ENCODE measurements at regions not wholly inside any gene's neighbourhood (a gene's known extent, or its start where the extent isn't known, plus 50 kb on each side); places are given as distances from the start of the nearest gene placed in this dataset.

- Histone ChIP-seq H3K36me3 (no peaks in the 10 kb centered on the region), H3K27me3 (no peaks in the 10 kb centered on the region), H3K9me3 (no peaks in the 10 kb centered on the region), H3K4me3 (no peak overlapping the region), H3K27ac (no peak overlapping the region), H3K4me1 (peaks cover 0 to 4% (median 0%) of the 10 kb centered on the region in 4 donors)
- 63% methylated on average over 6 of the region's 6 CpGs; no CpG with 5 or more reads in 1 of the 2 donors for WGBS, 2 donors (ENCODE audit: low coverage in 1 of 2)
- no peak for DNase-seq
- in situ Hi-C loops (cut with MboI; ENCODE audit: low pct_ligation_motif_present in 1 of 4, low pct_unique_long_range_greater_than_20kb in 1 of 4, low sequenced_read_pairs in 3 of 4) (no loop called here), intact Hi-C loops (cut with DNase I; ENCODE audit: low total_unique reads) (no loop called here)
- TF ChIP-seq POLR2A (IDR thresholded peaks at IDR 0.05), result no peak
- TF ChIP-seq EP300 (IDR thresholded peaks at IDR 0.05; ENCODE audit: low read depth), result no peak
- TF ChIP-seq POLR2AphosphoS5 (IDR thresholded peaks at IDR 0.05), result no peak
- TF ChIP-seq CTCF (IDR thresholded peaks at IDR 0.05), result peak in 1 of 5 experiments; percentile 13
Measured at GRCh38 chr9:81465468-81466011, 223.8 kb downstream of the TLE1 start.

- in situ Hi-C loops (cut with MboI; ENCODE audit: low pct_ligation_motif_present in 1 of 4, low pct_unique_long_range_greater_than_20kb in 1 of 4, low sequenced_read_pairs in 3 of 4) (no loop called here), intact Hi-C loops (cut with DNase I; ENCODE audit: low total_unique reads) (no loop called here)
- DNase-seq, result no peak
- no peaks in the 10 kb centered on the region for H3K36me3 ChIP-seq
- peaks cover 0 to 4% (median 0%) of the 10 kb centered on the region in 4 donors for H3K4me1 ChIP-seq
- TF ChIP-seq EP300 (IDR thresholded peaks at IDR 0.05; ENCODE audit: low read depth) (no peak), CTCF (IDR thresholded peaks at IDR 0.05) (no peak), POLR2AphosphoS5 (IDR thresholded peaks at IDR 0.05) (no peak), POLR2A (IDR thresholded peaks at IDR 0.05) (no peak)
- H3K9me3 ChIP-seq, result no peaks in the 10 kb centered on the region
- H3K27me3 ChIP-seq, result no peaks in the 10 kb centered on the region
- no peak overlapping the region for H3K27ac ChIP-seq
- no peak overlapping the region for H3K4me3 ChIP-seq
Measured at GRCh38 chr9:81462801-81463200, 226.5 kb downstream of the TLE1 start.

- no peak for TF ChIP-seq EP300 (IDR thresholded peaks at IDR 0.05; ENCODE audit: low read depth)
- TF ChIP-seq POLR2A (IDR thresholded peaks at IDR 0.05), result no peak
- no peak for TF ChIP-seq POLR2AphosphoS5 (IDR thresholded peaks at IDR 0.05)
- no peak for TF ChIP-seq CTCF (IDR thresholded peaks at IDR 0.05)
- intact Hi-C loops (cut with DNase I; ENCODE audit: low total_unique reads), result no loop called here
- H3K27me3 ChIP-seq, result no peaks in the 10 kb centered on the region
- H3K36me3 ChIP-seq, result no peaks in the 10 kb centered on the region
- DNase-seq, result no peak
- H3K4me1 ChIP-seq, result peaks cover 0 to 4% (median 0%) of the 10 kb centered on the region in 4 donors
- in situ Hi-C loops (cut with MboI; ENCODE audit: low pct_ligation_motif_present in 1 of 4, low pct_unique_long_range_greater_than_20kb in 1 of 4, low sequenced_read_pairs in 3 of 4), result no loop called here
- WGBS, 2 donors (ENCODE audit: low coverage in 1 of 2), result 81 to 88% methylated on average over 4 to 5 of the region's 5 CpGs
- H3K9me3 ChIP-seq, result no peaks in the 10 kb centered on the region
- H3K27ac ChIP-seq, result no peak overlapping the region
- no peak overlapping the region for H3K4me3 ChIP-seq
Measured at GRCh38 chr9:81461196-81461595, 228.2 kb downstream of the TLE1 start.

GRCh38 chr9:81460693-81461092 is 228.7 kb downstream of the TLE1 start:
- Histone ChIP-seq H3K36me3 (no peaks in the 10 kb centered on the region), H3K4me3 (no peak overlapping the region), H3K4me1 (peaks cover 0 to 3% (median 0%) of the 10 kb centered on the region in 4 donors), H3K27ac (no peak overlapping the region), H3K27me3 (no peaks in the 10 kb centered on the region), H3K9me3 (no peaks in the 10 kb centered on the region)
- no peak for DNase-seq
- 64 to 66% methylated on average over 1 of the region's 1 CpG for WGBS, 2 donors (ENCODE audit: low coverage in 1 of 2)
- intact Hi-C loops (cut with DNase I; ENCODE audit: low total_unique reads), result no loop called here
- TF ChIP-seq EP300 (IDR thresholded peaks at IDR 0.05; ENCODE audit: low read depth) (no peak), CTCF (IDR thresholded peaks at IDR 0.05) (no peak), POLR2AphosphoS5 (IDR thresholded peaks at IDR 0.05) (no peak), POLR2A (IDR thresholded peaks at IDR 0.05) (no peak)
- in situ Hi-C loops (cut with MboI; ENCODE audit: low pct_ligation_motif_present in 1 of 4, low pct_unique_long_range_greater_than_20kb in 1 of 4, low sequenced_read_pairs in 3 of 4), result no loop called here

Data from transverse colon (tissue), 4 donors.